ENCODE measurements at regions not wholly inside any gene's neighbourhood (a gene's known extent, or its start where the extent isn't known, plus 50 kb on each side); places are given as distances from the start of the nearest gene placed in this dataset.
"Not testable (repeated sequence)": the region's sequence is repeated elsewhere in the genome, so short reads cannot be mapped to it uniquely, and the experiment has no call there.

GRCh38 chr14:38001501-38001900 is 206.2 kb upstream of the SSTR1 start:
- H3K36me3 Mint-ChIP-seq (ENCODE audit: low read depth) = no peaks in the 10 kb centered on the region
- Histone ChIP-seq H3K4me3 (ENCODE audit: low read length) (no peak overlapping the region), H3K9me3 (ENCODE audit: control insufficient read depth, low read length) (no peaks in the 10 kb centered on the region), H3K4me1 (ENCODE audit: control insufficient read depth, insufficient read depth, low read length) (no peaks in the 10 kb centered on the region), H3K9ac (ENCODE audit: extremely low read depth, low read length, poor library complexity, severe bottlenecking) (no peak overlapping the region), H3K27me3 (ENCODE audit: control insufficient read depth, insufficient read depth, low read length, poor library complexity, severe bottlenecking) (no peaks in the 10 kb centered on the region), H3K27ac (ENCODE audit: low read depth, low read length) (no peak overlapping the region), H3K36me3 (ENCODE audit: control insufficient read depth, insufficient read depth, low read length) (no peaks in the 10 kb centered on the region)
- TF ChIP-seq CTCF (conservative IDR thresholded peaks at IDR 0.05) = no peak
- H3K4me3 Mint-ChIP-seq = no peak overlapping the region
- H3K27me3 Mint-ChIP-seq (ENCODE audit: insufficient read depth) = no peaks in the 10 kb centered on the region
- peaks cover 21% of the 10 kb centered on the region for H3K4me1 Mint-ChIP-seq
- H3K27ac Mint-ChIP-seq = no peak overlapping the region
- no peaks in the 10 kb centered on the region for H3K9me3 Mint-ChIP-seq
- 57 to 89% methylated on average over 1 of the region's 1 CpG for WGBS, 2 experiments (ENCODE audit: insufficient coverage in 1 of 2, insufficient read length in 1 of 2)
- no peak for DNase-seq

DNA sequence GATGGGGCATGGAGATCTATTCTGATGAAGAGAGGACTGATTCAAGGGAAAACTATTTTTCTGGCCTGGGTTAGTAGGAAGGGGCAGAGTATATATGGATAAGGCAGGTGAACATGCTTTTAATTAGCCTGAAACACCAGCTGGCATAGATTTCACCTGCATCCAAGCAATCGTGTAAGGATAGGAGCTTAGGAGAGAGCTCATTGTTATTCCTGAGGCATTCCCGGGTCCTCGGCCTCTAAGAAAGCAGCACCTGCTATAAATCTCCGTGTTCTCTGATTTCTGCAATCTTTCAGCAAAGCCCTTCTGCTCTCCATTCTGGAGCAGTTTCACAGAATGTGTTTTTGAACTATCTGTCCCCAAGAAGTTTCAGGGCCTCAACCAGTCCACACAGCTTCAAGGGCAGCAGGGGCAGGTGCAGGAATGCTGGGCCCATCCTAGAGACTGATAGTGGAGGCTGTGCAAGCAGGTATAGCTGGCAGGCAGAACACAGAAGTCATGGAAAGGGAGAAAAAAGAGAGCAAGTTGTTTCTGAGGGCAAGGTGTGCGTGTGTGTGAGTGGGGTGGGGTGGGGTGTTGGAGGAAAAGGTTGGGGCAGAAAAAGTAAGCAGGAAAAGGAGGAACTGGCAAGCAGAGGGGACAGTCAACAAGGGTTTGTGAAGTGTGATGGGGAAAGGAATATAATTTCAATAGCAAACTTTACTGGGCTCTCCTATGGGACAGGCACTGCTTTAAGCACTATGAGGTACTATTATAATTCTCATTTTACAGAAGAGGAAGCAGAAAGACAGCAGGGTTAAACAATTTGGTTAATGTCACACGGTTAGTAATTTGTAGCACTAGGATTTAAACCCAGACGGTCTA is 203.7 kb upstream of the SSTR1 start:
- WGBS, 2 experiments (ENCODE audit: insufficient coverage in 1 of 2, insufficient read length in 1 of 2) = 68 to 84% methylated on average over 5 to 7 of the region's 7 CpGs
- H3K27ac Mint-ChIP-seq = no peak overlapping the region
- H3K27me3 Mint-ChIP-seq (ENCODE audit: insufficient read depth) = no peaks in the 10 kb centered on the region
- H3K4me1 Mint-ChIP-seq = peaks cover 21% of the 10 kb centered on the region
- Histone ChIP-seq H3K9me3 (ENCODE audit: control insufficient read depth, low read length) (no peaks in the 10 kb centered on the region), H3K4me1 (ENCODE audit: control insufficient read depth, insufficient read depth, low read length) (no peaks in the 10 kb centered on the region), H3K27me3 (ENCODE audit: control insufficient read depth, insufficient read depth, low read length, poor library complexity, severe bottlenecking) (no peaks in the 10 kb centered on the region), H3K9ac (ENCODE audit: extremely low read depth, low read length, poor library complexity, severe bottlenecking) (no peak overlapping the region), H3K36me3 (ENCODE audit: control insufficient read depth, insufficient read depth, low read length) (no peaks in the 10 kb centered on the region), H3K4me3 (ENCODE audit: low read length) (no peak overlapping the region), H3K27ac (ENCODE audit: low read depth, low read length) (no peak overlapping the region)
- no peaks in the 10 kb centered on the region for H3K36me3 Mint-ChIP-seq (ENCODE audit: low read depth)
- H3K9me3 Mint-ChIP-seq = no peaks in the 10 kb centered on the region
- H3K4me3 Mint-ChIP-seq = no peak overlapping the region
- TF ChIP-seq CTCF (conservative IDR thresholded peaks at IDR 0.05) = no peak
- DNase-seq = no peak

- Mint-ChIP-seq H3K27me3 (ENCODE audit: insufficient read depth) (no peaks in the 10 kb centered on the region), H3K4me3 (no peak overlapping the region), H3K36me3 (ENCODE audit: low read depth) (no peaks in the 10 kb centered on the region), H3K27ac (no peak overlapping the region), H3K9me3 (peaks cover 5% of the 10 kb centered on the region), H3K4me1 (peaks cover 18% of the 10 kb centered on the region)
- Histone ChIP-seq H3K27ac (ENCODE audit: low read depth, low read length) (no peak overlapping the region), H3K4me3 (ENCODE audit: low read length) (no peak overlapping the region), H3K27me3 (ENCODE audit: control insufficient read depth, insufficient read depth, low read length, poor library complexity, severe bottlenecking) (no peaks in the 10 kb centered on the region), H3K9ac (ENCODE audit: extremely low read depth, low read length, poor library complexity, severe bottlenecking) (no peak overlapping the region), H3K4me1 (ENCODE audit: control insufficient read depth, insufficient read depth, low read length) (no peaks in the 10 kb centered on the region), H3K36me3 (ENCODE audit: control insufficient read depth, insufficient read depth, low read length) (no peaks in the 10 kb centered on the region), H3K9me3 (ENCODE audit: control insufficient read depth, low read length) (no peaks in the 10 kb centered on the region)
- no peak for TF ChIP-seq CTCF (conservative IDR thresholded peaks at IDR 0.05)
- DNase-seq = no peak
Measured at GRCh38 chr14:38004610-38004879, 203.2 kb upstream of the SSTR1 start.

GRCh38 chr14:38011156-38011555 is 196.5 kb upstream of the SSTR1 start:
- not testable (repeated sequence) for H3K4me1 Mint-ChIP-seq; H3K4me1 ChIP-seq (ENCODE audit: control insufficient read depth, insufficient read depth, low read length); DNase-seq; H3K9ac ChIP-seq (ENCODE audit: extremely low read depth, low read length, poor library complexity, severe bottlenecking); H3K4me3 Mint-ChIP-seq; H3K27ac Mint-ChIP-seq; H3K27ac ChIP-seq (ENCODE audit: low read depth, low read length); H3K36me3 ChIP-seq (ENCODE audit: control insufficient read depth, insufficient read depth, low read length); H3K27me3 Mint-ChIP-seq (ENCODE audit: insufficient read depth); H3K27me3 ChIP-seq (ENCODE audit: control insufficient read depth, insufficient read depth, low read length, poor library complexity, severe bottlenecking)
- Mint-ChIP-seq H3K9me3 (peaks cover 55% of the 10 kb centered on the region), H3K36me3 (ENCODE audit: low read depth) (peaks cover 31% of the 10 kb centered on the region)
- WGBS, 2 experiments (ENCODE audit: insufficient coverage in 1 of 2, insufficient read length in 1 of 2) = 86 to 91% methylated on average over 1 to 2 of the region's 2 CpGs
- Histone ChIP-seq H3K9me3 (ENCODE audit: control insufficient read depth, low read length) (peaks cover 58% of the 10 kb centered on the region), H3K4me3 (ENCODE audit: low read length) (peak overlapping the region; percentile 24)
